ENCODE measurements at regions not wholly inside any gene's neighbourhood (a gene's known extent, or its start where the extent isn't known, plus 50 kb on each side); places are given as distances from the start of the nearest gene placed in this dataset.

GRCh38 chr16:80084614-80085013 lies 456.2 kb upstream of the DYNLRB2 start:
- no peak for FAIRE-seq
- no peaks in the 10 kb centered on the region for H3K27me3 ChIP-seq (ENCODE audit: control insufficient read depth in 3 of 3, insufficient read depth in 3 of 3, low read length in 3 of 3)
- H3K9me3 ChIP-seq (ENCODE audit: control insufficient read depth in 2 of 2, insufficient read depth in 1 of 2, low read depth in 1 of 2, low read length in 1 of 2): no peaks in the 10 kb centered on the region
- H3K36me3 ChIP-seq (ENCODE audit: control insufficient read depth in 3 of 3, insufficient read depth in 2 of 3, low read depth in 1 of 3, low read length in 3 of 3): no peaks in the 10 kb centered on the region
- peaks cover 0 to 33% (median 4%) of the 10 kb centered on the region in 3 donors for H3K4me1 ChIP-seq (ENCODE audit: control insufficient read depth in 3 of 3, insufficient read depth in 2 of 3, low read depth in 1 of 3, low read length in 2 of 3)
- H3K27ac ChIP-seq (ENCODE audit: low read depth in 1 of 3, low read length in 2 of 3): peak overlapping the region in 1 of 3 donors; percentile 68
- WGBS, 3 donors: 10 to 35% (median 27%) methylated on average over 5 of the region's 5 CpGs
- H3K4me3 ChIP-seq (ENCODE audit: low read depth in 1 of 3, low read length in 3 of 3): no peak overlapping the region
- DNase-seq: peak; percentile 78 to 80

GRCh38 chr16:80084163-80084562 lies 456.6 kb upstream of the DYNLRB2 start:
- H3K4me3 ChIP-seq (ENCODE audit: low read depth in 1 of 3, low read length in 3 of 3): no peak overlapping the region
- H3K27ac ChIP-seq (ENCODE audit: low read depth in 1 of 3, low read length in 2 of 3): peak overlapping the region in 1 of 3 donors; percentile 68
- peaks cover 0 to 38% (median 4%) of the 10 kb centered on the region in 3 donors for H3K4me1 ChIP-seq (ENCODE audit: control insufficient read depth in 3 of 3, insufficient read depth in 2 of 3, low read depth in 1 of 3, low read length in 2 of 3)
- no peaks in the 10 kb centered on the region for H3K27me3 ChIP-seq (ENCODE audit: control insufficient read depth in 3 of 3, insufficient read depth in 3 of 3, low read length in 3 of 3)
- H3K9me3 ChIP-seq (ENCODE audit: control insufficient read depth in 2 of 2, insufficient read depth in 1 of 2, low read depth in 1 of 2, low read length in 1 of 2): no peaks in the 10 kb centered on the region
- WGBS, 3 donors: 83 to 89% (median 86%) methylated on average over 3 of the region's 3 CpGs
- H3K36me3 ChIP-seq (ENCODE audit: control insufficient read depth in 3 of 3, insufficient read depth in 2 of 3, low read depth in 1 of 3, low read length in 3 of 3): no peaks in the 10 kb centered on the region
- DNase-seq (peak in 1 of 2 donors; percentile 44), FAIRE-seq (no peak)

GRCh38 chr16:80082906-80083305 lies 457.9 kb upstream of the DYNLRB2 start:
- Histone ChIP-seq H3K27ac (ENCODE audit: low read depth in 1 of 3, low read length in 2 of 3) (peak overlapping the region in 2 of 3 donors; percentile 48 to 68), H3K36me3 (ENCODE audit: control insufficient read depth in 3 of 3, insufficient read depth in 2 of 3, low read depth in 1 of 3, low read length in 3 of 3) (no peaks in the 10 kb centered on the region), H3K27me3 (ENCODE audit: control insufficient read depth in 3 of 3, insufficient read depth in 3 of 3, low read length in 3 of 3) (no peaks in the 10 kb centered on the region), H3K4me3 (ENCODE audit: low read depth in 1 of 3, low read length in 3 of 3) (no peak overlapping the region), H3K9me3 (ENCODE audit: control insufficient read depth in 2 of 2, insufficient read depth in 1 of 2, low read depth in 1 of 2, low read length in 1 of 2) (no peaks in the 10 kb centered on the region), H3K4me1 (ENCODE audit: control insufficient read depth in 3 of 3, insufficient read depth in 2 of 3, low read depth in 1 of 3, low read length in 2 of 3) (peaks cover 0 to 42% (median 4%) of the 10 kb centered on the region in 3 donors)
- FAIRE-seq: no peak
- DNase-seq: peak; percentile 53 to 77

- FAIRE-seq: no peak
- Histone ChIP-seq H3K27me3 (ENCODE audit: control insufficient read depth in 3 of 3, insufficient read depth in 3 of 3, low read length in 3 of 3) (no peaks in the 10 kb centered on the region), H3K4me3 (ENCODE audit: low read depth in 1 of 3, low read length in 3 of 3) (no peak overlapping the region), H3K4me1 (ENCODE audit: control insufficient read depth in 3 of 3, insufficient read depth in 2 of 3, low read depth in 1 of 3, low read length in 2 of 3) (peaks cover 0 to 42% (median 4%) of the 10 kb centered on the region in 3 donors), H3K27ac (ENCODE audit: low read depth in 1 of 3, low read length in 2 of 3) (peak overlapping the region in 1 of 3 donors; percentile 91), H3K36me3 (ENCODE audit: control insufficient read depth in 3 of 3, insufficient read depth in 2 of 3, low read depth in 1 of 3, low read length in 3 of 3) (no peaks in the 10 kb centered on the region), H3K9me3 (ENCODE audit: control insufficient read depth in 2 of 2, insufficient read depth in 1 of 2, low read depth in 1 of 2, low read length in 1 of 2) (no peaks in the 10 kb centered on the region)
- peak; percentile 91 to 95 for DNase-seq
- 5 to 49% (median 25%) methylated on average over 5 of the region's 5 CpGs for WGBS, 3 donors
Measured at GRCh38 chr16:80081846-80082245, 458.9 kb upstream of the DYNLRB2 start.

- Histone ChIP-seq H3K27me3 (ENCODE audit: control insufficient read depth in 3 of 3, insufficient read depth in 3 of 3, low read length in 3 of 3) (no peaks in the 10 kb centered on the region), H3K4me1 (ENCODE audit: control insufficient read depth in 3 of 3, insufficient read depth in 2 of 3, low read depth in 1 of 3, low read length in 2 of 3) (peaks cover 0 to 42% (median 4%) of the 10 kb centered on the region in 3 donors), H3K4me3 (ENCODE audit: low read depth in 1 of 3, low read length in 3 of 3) (no peak overlapping the region), H3K27ac (ENCODE audit: low read depth in 1 of 3, low read length in 2 of 3) (peak overlapping the region in 2 of 3 donors; percentile 30 to 94), H3K9me3 (ENCODE audit: control insufficient read depth in 2 of 2, insufficient read depth in 1 of 2, low read depth in 1 of 2, low read length in 1 of 2) (no peaks in the 10 kb centered on the region), H3K36me3 (ENCODE audit: control insufficient read depth in 3 of 3, insufficient read depth in 2 of 3, low read depth in 1 of 3, low read length in 3 of 3) (no peaks in the 10 kb centered on the region)
- WGBS, 3 donors: 78 to 90% (median 79%) methylated on average over 2 of the region's 2 CpGs
- peak; percentile 89 to 90 for DNase-seq
- FAIRE-seq: no peak
Measured at GRCh38 chr16:80080287-80080851, 460.4 kb upstream of the DYNLRB2 start.

GRCh38 chr16:80079072-80079471 lies 461.7 kb upstream of the DYNLRB2 start:
- Histone ChIP-seq H3K4me1 (ENCODE audit: control insufficient read depth in 3 of 3, insufficient read depth in 2 of 3, low read depth in 1 of 3, low read length in 2 of 3) (peaks cover 0 to 37% (median 3%) of the 10 kb centered on the region in 3 donors), H3K9me3 (ENCODE audit: control insufficient read depth in 2 of 2, insufficient read depth in 1 of 2, low read depth in 1 of 2, low read length in 1 of 2) (no peaks in the 10 kb centered on the region), H3K4me3 (ENCODE audit: low read depth in 1 of 3, low read length in 3 of 3) (no peak overlapping the region), H3K27me3 (ENCODE audit: control insufficient read depth in 3 of 3, insufficient read depth in 3 of 3, low read length in 3 of 3) (no peaks in the 10 kb centered on the region), H3K36me3 (ENCODE audit: control insufficient read depth in 3 of 3, insufficient read depth in 2 of 3, low read depth in 1 of 3, low read length in 3 of 3) (no peaks in the 10 kb centered on the region), H3K27ac (ENCODE audit: low read depth in 1 of 3, low read length in 2 of 3) (peak overlapping the region in 1 of 3 donors; percentile 94)
- WGBS, 3 donors: 72% methylated on average over 3 of the region's 3 CpGs
- FAIRE-seq (no peak), DNase-seq (peak in 1 of 2 donors; percentile 41)

GRCh38 chr16:80077696-80078095 lies 463.1 kb upstream of the DYNLRB2 start:
- DNase-seq (no peak), FAIRE-seq (no peak)
- 69 to 84% (median 73%) methylated on average over 4 of the region's 4 CpGs for WGBS, 3 donors
- no peaks in the 10 kb centered on the region for H3K36me3 ChIP-seq (ENCODE audit: control insufficient read depth in 3 of 3, insufficient read depth in 2 of 3, low read depth in 1 of 3, low read length in 3 of 3)
- H3K27ac ChIP-seq (ENCODE audit: low read depth in 1 of 3, low read length in 2 of 3): no peak overlapping the region
- no peaks in the 10 kb centered on the region for H3K9me3 ChIP-seq (ENCODE audit: control insufficient read depth in 2 of 2, insufficient read depth in 1 of 2, low read depth in 1 of 2, low read length in 1 of 2)
- no peaks in the 10 kb centered on the region for H3K27me3 ChIP-seq (ENCODE audit: control insufficient read depth in 3 of 3, insufficient read depth in 3 of 3, low read length in 3 of 3)
- peaks cover 0 to 32% (median 2%) of the 10 kb centered on the region in 3 donors for H3K4me1 ChIP-seq (ENCODE audit: control insufficient read depth in 3 of 3, insufficient read depth in 2 of 3, low read depth in 1 of 3, low read length in 2 of 3)
- H3K4me3 ChIP-seq (ENCODE audit: low read depth in 1 of 3, low read length in 3 of 3): no peak overlapping the region

- Histone ChIP-seq H3K36me3 (ENCODE audit: control insufficient read depth in 3 of 3, insufficient read depth in 2 of 3, low read depth in 1 of 3, low read length in 3 of 3) (no peaks in the 10 kb centered on the region), H3K27me3 (ENCODE audit: control insufficient read depth in 3 of 3, insufficient read depth in 3 of 3, low read length in 3 of 3) (no peaks in the 10 kb centered on the region), H3K27ac (ENCODE audit: low read depth in 1 of 3, low read length in 2 of 3) (no peak overlapping the region), H3K4me1 (ENCODE audit: control insufficient read depth in 3 of 3, insufficient read depth in 2 of 3, low read depth in 1 of 3, low read length in 2 of 3) (peaks cover 0 to 11% (median 0%) of the 10 kb centered on the region in 3 donors), H3K4me3 (ENCODE audit: low read depth in 1 of 3, low read length in 3 of 3) (no peak overlapping the region), H3K9me3 (ENCODE audit: control insufficient read depth in 2 of 2, insufficient read depth in 1 of 2, low read depth in 1 of 2, low read length in 1 of 2) (peaks cover 0 to 6% of the 10 kb centered on the region in 2 donors)
- WGBS, 3 donors: 49 to 76% (median 73%) methylated on average over 1 of the region's 1 CpG
- FAIRE-seq: no peak
- no peak for DNase-seq
Measured at GRCh38 chr16:80074329-80074728, 466.5 kb upstream of the DYNLRB2 start.

- no peak for FAIRE-seq
- 46 to 71% (median 53%) methylated on average over 5 of the region's 5 CpGs for WGBS, 3 donors
Measured at GRCh38 chr16:80071964-80072456, 468.8 kb upstream of the DYNLRB2 start.

More at GRCh38 chr16:80071964-80072456, 468.8 kb upstream of the DYNLRB2 start:
- peak in 1 of 2 donors; percentile 62 for DNase-seq
- Histone ChIP-seq H3K4me3 (ENCODE audit: low read depth in 1 of 3, low read length in 3 of 3) (no peak overlapping the region), H3K4me1 (ENCODE audit: control insufficient read depth in 3 of 3, insufficient read depth in 2 of 3, low read depth in 1 of 3, low read length in 2 of 3) (peaks cover 0 to 5% (median 0%) of the 10 kb centered on the region in 3 donors), H3K36me3 (ENCODE audit: control insufficient read depth in 3 of 3, insufficient read depth in 2 of 3, low read depth in 1 of 3, low read length in 3 of 3) (no peaks in the 10 kb centered on the region), H3K27ac (ENCODE audit: low read depth in 1 of 3, low read length in 2 of 3) (no peak overlapping the region), H3K9me3 (ENCODE audit: control insufficient read depth in 2 of 2, insufficient read depth in 1 of 2, low read depth in 1 of 2, low read length in 1 of 2) (peaks cover 0 to 7% of the 10 kb centered on the region in 2 donors), H3K27me3 (ENCODE audit: control insufficient read depth in 3 of 3, insufficient read depth in 3 of 3, low read length in 3 of 3) (no peaks in the 10 kb centered on the region)

Data from small intestine (tissue), 7 donors.